MV-4-11 (cell line): ENCODE measurements at regions not wholly inside any gene's neighbourhood (a gene's known extent, or its start where the extent isn't known, plus 50 kb on each side); places are given as distances from the start of the nearest gene placed in this dataset.
A peak's percentile ranks its signal among the peaks of the same experiment; 100 is the strongest.

Source experiments
- DNase-seq: peaks from one replicate; lab custom pipeline; 2025; lab: John Stamatoyannopoulos, UW

DNA sequence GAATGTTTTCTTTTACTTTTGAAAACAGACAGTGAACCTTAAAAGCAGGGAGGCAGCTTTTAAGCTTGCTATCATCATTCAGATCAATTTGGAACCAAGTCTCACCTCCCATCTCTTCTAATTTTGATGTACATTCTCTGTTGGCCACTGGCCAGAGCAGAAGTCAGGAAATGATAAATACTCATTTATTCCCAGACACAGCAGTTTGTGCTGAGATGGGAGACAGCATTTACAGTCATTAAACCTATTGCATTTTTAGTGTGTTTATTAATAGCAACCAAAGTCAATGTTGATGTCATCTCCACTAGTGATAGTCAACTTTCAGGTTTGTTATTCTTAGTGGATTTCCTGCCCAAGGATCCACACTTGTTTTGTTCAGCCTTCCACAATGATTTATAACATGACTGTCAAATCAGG, 320.0 kb upstream of the ATP2B1 start:
- DNase-seq = no peak

DNA sequence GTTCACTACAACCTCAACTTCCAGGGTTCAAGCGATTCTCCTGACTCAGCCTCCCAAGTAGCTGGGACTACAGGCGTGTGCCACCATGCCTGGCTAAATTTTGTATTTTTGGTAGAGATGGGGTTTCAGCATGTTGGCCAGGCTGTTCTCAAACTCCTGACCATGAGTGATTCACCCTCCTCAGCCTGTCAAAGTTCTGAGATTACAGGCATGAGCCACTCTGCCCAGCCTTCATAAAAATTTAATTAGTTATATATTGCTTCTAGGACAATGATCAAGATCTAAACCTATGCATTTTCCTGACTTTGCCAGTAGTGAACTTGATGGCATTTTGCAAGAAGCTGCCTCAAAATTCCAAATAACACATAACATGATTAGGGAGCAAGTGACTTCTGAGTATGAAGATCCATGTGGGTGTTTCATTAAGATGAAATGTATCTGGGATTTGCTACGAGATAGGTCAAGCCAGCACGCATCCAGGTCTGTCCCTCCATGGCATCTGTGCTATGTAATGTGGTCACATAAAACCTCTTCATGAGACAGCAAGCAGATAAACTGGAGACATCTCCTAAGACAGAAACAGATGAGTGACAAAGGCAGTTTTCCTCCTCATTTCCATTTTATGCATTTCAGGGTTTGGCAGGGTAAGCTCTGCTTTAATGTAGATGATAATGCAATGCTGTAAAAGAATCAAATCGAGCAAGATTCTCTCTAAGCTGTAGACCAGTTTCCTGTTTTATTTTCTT, 319.4 kb upstream of the ATP2B1 start:
- DNase-seq = no peak

DNA sequence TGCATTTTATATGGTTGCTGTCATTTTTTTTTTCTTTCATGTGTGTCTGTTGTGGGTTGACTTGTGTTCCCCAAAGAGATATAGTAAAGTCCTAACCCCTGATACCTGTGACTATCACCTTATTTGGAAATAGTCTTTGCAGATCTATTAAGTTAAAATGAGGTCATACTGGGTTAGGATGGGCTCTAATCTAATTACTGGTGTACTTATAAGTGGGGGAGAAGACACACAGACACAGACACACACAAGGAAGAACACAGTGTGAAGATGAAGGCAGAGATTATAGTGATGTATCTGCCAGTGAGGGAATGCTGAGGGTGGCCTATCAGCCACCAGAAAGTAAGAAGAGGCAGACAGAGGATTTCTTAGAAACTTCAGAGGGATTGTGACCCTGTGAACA, 318.4 kb upstream of the ATP2B1 start:
- DNase-seq = no peak

DNA sequence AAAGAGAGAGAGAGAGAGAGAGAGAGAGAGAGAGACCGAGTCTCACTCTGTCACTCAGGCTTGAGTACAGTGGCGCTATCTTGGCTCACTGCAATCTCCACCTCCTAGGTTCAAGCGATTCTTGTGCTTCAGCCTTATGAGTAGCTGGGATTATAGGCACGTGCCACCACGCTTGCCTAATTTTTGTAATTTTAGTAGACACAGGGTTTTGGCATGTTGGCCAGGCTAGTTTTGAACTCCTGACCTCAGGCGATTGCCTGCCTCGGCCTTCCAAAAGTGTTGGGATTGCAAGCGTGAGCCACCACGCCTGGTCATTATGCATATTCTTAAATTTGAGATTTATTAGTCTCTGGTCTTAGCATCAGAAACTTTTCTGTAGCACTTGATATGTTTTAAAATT, 317.9 kb upstream of the ATP2B1 start:
- no peak for DNase-seq

DNA sequence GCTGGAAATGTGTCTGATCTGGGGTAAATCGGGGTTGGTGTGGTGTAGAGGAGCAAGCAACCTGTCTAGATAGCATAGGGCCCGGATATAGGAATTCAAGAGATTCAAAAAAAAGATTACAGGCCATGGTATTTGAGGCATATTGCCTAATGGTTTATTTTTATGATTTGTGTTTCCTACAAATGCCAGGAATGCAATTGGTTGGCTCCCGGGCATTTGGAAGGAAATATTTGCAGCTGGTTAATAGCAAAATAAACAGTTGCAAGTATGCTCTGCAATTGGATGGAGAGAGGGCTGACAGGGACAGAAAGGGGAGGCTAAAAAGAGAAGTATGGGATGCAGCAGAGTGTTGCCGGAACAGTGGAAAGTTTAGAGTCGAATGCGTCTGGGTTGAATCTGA, 315.6 kb upstream of the ATP2B1 start:
- DNase-seq = no peak

DNA sequence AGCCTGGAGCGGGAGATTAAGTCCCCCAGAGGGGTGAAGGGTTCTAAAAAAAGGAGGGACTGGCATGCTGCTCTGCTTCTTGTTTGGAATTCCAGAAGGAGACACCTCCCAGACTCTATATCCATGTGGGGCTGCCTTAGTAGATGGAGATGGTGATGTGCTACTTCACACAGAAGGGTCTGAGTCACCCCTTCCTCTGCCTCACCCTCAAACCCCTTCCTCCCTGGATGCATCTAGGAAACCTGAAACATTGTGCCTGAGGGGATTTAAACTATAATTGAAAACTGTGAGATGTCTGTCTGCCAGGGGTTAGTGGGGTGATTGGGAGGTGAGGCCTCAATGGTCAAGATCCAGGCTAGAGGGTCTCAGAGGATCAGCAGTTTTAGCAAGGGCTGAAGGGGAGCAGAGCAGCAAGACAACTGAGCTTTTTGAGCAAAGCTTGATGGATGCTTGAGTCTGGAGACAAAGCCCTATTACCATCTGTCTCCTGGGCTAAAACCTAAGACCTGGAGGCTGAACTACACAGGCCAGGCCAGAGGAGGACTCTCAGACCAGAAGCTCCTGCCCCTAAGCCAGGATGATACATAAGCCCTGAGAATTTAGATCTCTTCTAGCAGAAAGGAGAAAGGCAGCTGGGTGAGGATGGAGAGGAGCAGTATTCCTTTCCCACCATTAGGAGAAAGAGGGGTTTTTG, 314.7 kb upstream of the ATP2B1 start:
- no peak for DNase-seq

DNA sequence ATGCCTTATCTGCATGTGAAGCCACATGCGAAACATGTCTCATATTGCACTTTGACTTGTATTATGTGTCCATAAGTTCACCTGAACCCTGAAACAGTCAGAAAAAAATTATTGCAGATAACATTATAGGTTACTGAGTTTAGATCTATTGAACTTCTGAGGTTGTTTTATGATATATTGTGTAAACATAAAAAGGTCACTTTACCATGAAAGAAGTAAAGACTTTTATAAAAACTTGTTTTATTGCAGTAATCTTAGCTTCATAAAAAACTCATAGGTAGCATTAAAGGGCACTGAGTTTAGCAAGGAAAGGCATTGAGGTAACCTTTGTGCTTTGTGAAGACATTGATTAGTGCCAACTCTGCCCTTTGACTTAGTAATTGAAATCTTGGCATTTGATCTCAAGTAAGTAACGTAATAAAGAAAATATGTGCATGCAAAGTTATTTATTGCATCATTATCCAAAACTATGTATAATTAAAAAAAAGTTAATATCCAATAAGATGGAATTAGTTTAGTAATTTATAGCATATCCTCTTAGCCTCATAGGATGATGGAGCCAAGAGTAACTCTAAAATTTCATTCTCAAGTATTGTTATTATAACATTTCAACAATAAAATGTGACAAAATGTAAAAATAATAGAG, 313.3 kb upstream of the ATP2B1 start:
- DNase-seq = no peak

DNA sequence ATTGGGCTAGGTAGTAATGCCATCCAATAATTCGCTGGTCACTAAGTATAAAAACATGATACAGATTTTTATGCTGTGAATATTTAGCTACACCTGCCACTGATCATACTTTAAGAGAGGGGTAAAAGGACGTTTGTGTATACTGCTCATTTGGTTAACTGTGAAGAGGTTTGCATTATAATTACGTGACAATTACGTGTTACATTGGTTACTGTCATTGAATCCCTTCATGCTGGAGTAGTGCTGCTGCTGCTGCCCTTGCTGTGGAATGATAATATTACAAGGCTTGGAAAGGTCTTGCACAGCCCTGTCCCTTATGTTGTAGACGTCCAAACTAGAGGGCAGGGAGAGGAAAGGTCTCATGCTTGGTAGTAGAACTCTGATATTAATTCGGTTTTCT, 312.2 kb upstream of the ATP2B1 start:
- no peak for DNase-seq

DNA sequence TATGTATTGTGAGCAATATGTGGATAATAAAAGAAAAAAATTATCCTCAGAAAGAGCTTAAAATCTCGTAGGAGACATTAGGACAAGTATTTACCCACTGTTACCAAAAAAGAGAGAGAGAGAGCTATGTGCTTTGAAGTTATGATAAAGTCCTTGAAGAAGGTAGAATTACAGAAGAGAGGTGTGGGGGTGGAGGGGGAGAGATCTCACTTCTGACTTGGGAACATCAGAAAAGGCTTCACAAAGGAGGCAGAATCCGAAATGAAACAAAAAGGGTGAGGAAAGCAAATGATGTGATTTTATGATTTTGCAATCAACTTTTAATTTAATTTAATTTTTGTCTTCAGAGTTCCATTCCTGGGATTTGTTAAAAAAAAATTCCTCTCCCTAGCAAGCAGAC, 311.8 kb upstream of the ATP2B1 start:
- no peak for DNase-seq

DNA sequence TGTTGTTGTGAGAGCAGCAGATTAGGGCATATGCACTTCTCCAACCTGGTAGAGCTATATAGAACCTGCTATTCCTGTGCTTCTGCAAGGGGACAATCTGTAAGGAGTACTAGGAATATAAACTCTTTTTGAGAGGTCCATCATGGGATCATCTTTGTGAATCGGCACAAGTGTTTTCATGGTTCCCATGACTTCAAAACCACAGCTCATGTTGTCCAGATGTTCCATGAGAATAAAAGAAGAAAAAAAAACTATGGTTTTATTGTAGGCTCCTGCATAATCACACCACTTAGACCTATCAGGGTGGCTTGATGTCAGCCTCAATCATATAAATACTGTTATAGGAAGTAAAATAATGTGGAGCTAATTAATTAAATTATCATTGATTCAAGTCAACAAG, 311.4 kb upstream of the ATP2B1 start:
- no peak for DNase-seq

DNA sequence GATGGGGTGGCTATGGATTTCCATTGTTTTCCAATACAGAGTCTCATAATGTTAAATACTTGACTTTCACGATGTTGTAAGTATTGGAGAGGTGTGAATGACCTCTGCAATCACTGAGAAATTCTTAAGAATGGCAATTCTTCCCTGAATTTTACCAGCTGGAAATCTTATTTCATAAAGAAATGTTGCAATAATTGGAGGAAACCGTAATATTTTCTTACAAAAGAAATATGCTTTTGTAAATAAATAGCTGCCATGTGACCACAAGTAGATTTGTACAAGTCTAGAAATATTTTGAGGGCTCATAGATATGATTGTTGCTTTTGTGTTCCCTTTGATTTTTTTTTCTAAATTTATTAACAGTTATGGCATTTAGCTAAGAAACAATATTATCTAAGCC, 308.7 kb upstream of the ATP2B1 start:
- no peak for DNase-seq

DNA sequence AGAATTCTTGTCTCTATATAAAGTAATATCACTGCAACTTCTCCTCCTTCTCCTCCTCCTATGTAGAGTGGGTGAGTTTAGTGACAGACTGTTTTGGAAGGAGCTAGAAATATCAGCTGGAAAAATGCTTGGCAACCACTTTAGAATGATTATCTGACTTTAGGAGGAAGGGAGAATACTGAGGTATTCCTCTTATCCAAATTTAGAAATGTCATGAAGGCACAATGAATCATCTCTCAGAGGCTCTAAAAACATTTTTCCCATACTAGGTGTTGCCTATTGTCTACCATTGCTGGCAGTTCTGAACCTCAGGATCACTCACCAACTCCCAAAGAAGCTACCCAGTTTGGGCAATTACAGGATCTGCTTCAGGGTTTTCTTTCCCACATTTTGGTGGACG, 306.6 kb upstream of the ATP2B1 start:
- DNase-seq = no peak

DNA sequence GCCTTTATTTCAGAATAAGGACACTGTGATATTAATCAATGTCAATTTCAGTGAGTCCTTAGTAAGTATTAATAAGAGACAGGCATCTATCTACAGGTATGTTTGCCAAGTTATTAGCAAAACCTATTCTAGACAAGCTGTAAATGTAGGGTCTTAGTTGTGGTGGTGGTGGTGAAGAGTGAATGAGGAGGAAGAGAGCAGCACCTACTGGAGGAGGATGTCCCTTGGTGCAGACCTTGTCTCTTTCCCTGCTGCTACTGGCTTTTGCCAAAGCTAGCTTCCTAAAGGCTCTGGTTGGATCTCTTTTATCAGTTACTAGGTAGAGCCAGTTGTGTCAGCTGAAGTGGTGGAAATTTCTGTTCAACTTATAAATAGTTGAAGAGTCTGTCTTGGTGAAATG, 304.8 kb upstream of the ATP2B1 start:
- DNase-seq = no peak

DNA sequence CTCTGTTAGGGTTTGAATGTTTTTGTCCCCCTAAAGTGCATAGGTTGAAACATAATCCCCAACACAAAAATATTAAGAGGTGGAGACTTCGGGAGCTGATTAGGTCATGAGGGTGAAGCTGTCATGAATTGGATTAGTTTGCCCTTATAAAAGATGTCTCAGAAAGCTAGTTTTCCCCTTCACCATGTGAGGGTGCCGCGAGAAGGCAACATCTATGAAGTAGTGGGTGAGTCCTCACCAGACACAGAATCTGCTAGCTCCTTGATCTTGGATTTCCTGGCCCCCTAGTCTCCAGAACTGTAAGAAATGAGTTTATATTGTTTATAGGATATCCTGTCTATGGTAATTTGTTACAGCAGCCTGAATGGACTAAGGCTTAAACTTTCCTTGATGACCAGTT, 301.5 kb upstream of the ATP2B1 start:
- DNase-seq = no peak

DNA sequence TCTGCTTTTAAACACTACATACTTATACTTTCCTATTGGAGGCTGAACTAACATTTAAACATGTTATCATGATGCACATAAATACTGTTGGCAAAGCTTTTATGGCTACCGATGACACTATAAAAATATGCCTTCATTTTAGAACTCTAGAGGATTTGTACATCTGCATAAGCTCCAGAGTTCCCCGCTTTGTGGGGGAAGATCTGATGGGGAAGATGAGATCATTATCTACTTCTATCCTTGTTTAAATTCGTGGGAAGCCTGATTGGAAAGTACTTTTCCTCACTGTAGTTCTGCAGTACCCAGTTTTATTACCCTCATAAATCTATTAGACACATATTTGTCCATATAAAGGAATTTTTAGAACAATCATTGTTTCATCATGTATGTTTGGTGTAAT, 299.6 kb upstream of the ATP2B1 start:
- no peak for DNase-seq

DNA sequence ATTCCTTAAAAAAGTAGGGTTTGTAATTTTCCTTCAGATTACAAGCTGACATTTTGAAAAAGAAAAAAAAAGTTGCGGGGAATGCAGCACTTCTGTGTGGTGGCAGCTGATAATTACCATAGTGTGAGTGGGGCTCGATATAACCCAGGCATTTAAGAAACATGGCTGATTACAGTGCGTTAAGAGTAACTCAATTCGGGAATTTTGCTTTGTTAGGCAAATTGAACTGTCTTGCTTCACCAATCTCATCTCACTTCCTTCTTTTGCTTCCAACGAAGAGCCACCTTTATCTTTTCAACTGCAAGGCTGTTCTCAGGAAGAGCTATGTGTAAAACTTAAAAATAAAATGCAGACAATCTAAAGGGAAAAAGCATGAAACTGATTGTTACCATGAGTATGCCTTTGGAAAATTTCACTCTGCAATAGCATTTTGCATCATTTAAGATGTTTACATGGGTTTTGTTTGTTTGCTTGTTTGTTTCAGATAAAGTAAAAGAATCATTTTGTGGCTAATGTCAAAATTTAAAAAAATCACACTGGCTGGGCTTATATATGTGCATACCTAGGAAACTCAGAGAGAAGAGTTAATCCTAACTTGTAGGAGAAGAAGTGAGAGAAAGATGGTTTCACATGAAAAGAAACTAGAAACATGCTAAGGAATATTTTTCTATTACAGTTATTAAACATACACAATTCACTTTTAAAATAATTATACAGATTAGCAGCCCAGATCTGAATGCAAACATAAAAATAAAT, 295.9 kb upstream of the ATP2B1 start:
- no peak for DNase-seq

DNA sequence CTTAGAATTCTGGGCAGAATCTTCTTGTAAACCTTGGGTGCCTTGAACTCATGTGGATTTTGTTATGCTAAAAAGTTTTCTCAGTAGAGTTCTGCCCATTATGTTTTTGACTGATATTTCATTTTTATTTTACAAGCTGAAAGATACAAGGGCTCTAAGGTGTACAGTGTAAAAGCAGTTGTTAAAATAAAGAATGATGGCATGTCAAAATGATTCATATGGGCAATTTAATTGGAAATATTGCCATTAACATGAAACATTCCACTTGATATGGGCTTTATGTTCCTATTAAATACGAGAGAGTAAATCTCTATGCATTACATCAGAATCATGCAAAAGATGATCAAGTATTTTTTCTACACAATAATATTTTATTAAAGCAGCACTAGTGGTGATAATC, 295.1 kb upstream of the ATP2B1 start:
- no peak for DNase-seq

DNA sequence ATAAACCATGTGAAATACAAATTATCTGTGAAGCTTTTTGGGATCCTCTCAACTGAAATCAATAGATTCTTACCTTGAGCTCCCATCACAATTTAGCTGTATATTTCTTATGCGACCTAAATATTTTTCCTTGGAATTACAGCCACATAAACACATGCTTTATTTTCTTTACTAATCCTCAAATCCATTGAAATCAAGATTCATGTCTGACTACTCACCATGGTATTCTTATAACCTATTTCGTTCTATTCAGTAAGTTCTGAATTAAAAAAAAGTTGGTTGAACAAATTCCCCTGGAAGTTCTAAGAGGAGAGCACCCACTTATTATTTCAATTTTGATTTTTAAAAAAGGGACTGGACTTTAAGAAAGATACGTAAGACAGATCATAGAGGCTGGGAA, 292.1 kb upstream of the ATP2B1 start:
- no peak for DNase-seq

DNA sequence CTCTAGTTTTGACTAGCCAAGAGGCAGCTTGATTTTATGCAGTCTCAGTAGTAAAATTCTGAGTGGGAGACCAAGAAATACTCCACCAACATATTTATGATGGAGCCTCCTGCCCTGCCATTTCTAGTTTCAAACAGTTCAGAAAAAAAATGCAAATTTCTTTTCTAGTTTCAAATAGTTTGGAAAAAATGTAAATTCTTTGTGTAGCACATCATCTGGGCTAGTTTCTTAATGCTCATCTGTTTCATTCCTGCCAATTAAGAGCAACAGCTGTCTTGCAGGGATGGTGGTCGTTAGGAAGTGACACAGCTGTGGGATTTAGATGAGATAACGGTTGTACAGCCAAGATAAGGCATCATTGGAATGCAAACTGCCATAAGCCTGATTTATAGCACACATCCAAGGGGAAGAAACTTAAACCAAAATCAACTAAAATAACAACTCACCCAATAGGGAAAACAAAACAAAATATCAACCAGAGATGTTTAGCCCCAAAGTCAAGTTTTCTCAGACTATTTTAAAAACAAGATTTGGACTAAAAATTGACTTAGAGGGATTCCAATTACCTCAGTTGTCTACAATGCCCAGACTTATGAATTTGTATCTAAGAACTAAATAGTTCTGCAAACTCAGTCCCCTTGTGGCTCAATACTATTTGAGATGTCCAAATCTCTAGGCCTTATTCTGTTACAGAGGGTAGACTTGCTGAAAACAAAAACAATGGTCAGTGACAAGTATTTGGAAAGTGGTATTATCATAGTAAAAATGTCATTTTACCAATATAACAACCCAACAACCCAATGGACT, 291.3 kb upstream of the ATP2B1 start:
- no peak for DNase-seq

DNA sequence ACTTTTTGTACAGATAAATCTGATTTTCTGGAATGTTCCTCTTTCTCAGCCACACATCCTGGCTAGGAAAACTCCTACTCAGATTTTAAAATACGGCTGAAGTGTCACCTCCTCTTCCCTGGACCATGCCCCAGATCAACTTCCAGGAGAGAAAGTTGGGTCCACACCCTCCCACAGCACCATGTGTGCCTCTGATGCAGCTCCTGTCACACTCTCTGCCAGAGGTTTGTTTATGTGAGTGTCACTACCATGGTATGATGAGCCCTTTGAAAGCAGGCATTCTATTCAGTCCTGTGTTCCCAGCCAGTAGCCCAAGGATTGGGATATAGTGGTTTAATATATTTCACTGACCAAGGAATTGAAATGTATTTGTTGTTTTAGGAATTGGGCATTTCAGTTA, 287.2 kb upstream of the ATP2B1 start:
- DNase-seq = no peak

DNA sequence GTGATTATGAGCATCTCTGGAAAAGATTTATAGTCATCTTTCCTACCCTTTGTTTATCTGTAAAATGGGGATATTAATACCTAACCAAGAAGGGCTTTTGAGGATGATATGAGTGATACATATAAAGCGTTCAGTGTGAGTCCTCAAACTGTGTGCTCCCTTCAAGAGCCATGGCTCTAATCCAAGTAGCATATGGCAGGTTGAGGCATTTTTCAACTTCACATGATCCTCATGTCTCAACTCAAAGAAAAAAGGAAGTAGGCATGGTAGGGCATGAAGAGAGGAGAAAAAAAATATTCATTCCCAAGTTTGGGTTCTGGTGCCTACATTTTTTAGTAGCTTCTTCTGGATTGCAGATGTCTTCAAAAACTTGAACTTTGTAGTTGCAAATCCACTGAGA, 286.3 kb upstream of the ATP2B1 start:
- DNase-seq = peak; percentile 26

DNA sequence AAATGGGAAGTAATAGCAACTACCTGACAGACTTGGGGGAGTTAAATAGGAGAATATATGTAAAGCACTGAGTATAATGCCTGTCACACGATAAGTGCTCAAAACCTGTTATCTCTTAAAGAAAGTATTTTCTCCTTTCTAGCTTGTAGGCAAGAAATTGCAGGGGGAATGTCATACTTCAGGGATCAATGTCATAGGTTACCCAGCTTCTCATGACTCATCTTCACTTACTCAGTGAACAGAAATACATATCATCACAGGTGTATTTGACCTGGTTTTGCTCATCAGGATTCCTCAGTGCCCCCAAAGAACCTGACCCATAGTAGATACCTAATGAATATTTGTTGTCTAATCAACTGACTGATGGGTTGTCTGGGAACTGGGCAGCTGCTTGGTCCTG, 285.0 kb upstream of the ATP2B1 start:
- no peak for DNase-seq
